Duodenal mucosa (tissue), 2 donors: ENCODE measurements at regions not wholly inside any gene's neighbourhood (a gene's known extent, or its start where the extent isn't known, plus 50 kb on each side); places are given as distances from the start of the nearest gene placed in this dataset.

Experiments used
- H3K27ac ChIP-seq: one replicate; pipeline ENCODE4 v1.7.0; 2013; ENCODE audit warnings: low read depth, low read length
- H3K27me3 ChIP-seq, 2 donors: one replicate each; pipeline ENCODE4 v1.7.0; 2013; ENCODE audit warnings: low read length in 2 of 2, control low read depth in 1 of 2; ENCODE audit not compliant: insufficient read depth in 2 of 2, control insufficient read depth in 1 of 2
- H3K36me3 ChIP-seq, 2 donors: one replicate each; pipeline ENCODE4 v1.7.0; 2013; ENCODE audit warnings: low read length in 2 of 2, control low read depth in 1 of 2; ENCODE audit not compliant: insufficient read depth in 2 of 2, control insufficient read depth in 1 of 2
- H3K4me1 ChIP-seq, 2 donors: one replicate each; pipeline ENCODE4 v1.7.0; 2013; ENCODE audit warnings: low read length in 2 of 2, control low read depth in 1 of 2; ENCODE audit not compliant: insufficient read depth in 2 of 2, control insufficient read depth in 1 of 2
- H3K4me3 ChIP-seq, 2 donors: one replicate each; pipeline ENCODE4 v1.7.0; 2013; ENCODE audit warnings: low read length in 2 of 2, low read depth in 1 of 2
- H3K9ac ChIP-seq, 2 donors: one replicate each; pipeline ENCODE4 v1.7.0; 2013; ENCODE audit warnings: low read length in 2 of 2, low read depth in 1 of 2
- H3K9me3 ChIP-seq, 2 donors: one replicate each; pipeline ENCODE4 v1.7.0; 2013; ENCODE audit warnings: low read length in 2 of 2, control low read depth in 1 of 2; ENCODE audit not compliant: control insufficient read depth in 1 of 2

DNA sequence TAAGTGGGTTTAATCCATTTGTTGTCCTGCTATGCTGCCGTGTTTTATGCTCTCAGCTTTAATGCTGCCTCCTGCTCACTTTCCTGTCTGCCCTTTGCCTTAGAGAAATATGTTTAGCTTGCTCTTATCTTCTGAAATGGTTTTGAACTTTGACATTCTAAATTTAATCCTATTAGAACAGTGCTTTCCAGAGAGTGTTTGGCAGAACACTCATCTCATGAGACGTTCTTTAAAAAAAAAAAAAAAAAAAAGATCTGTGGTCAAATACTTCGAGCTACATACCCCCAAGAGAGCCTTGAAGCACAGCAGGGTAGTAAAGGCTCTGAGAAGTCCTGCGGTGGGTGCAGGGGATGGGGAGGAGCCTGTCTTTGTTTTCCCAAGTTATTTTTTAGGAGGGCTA lies 161.3 kb downstream of the SPP2 start:
- Histone ChIP-seq H3K4me1 (peaks cover 7 to 10% of the 10 kb centered on the region in 2 donors), H3K9ac (no peak overlapping the region), H3K27me3 (no peaks in the 10 kb centered on the region), H3K36me3 (no peaks in the 10 kb centered on the region), H3K27ac (no peak overlapping the region), H3K4me3 (no peak overlapping the region), H3K9me3 (peaks cover 1 to 4% of the 10 kb centered on the region in 2 donors)

DNA sequence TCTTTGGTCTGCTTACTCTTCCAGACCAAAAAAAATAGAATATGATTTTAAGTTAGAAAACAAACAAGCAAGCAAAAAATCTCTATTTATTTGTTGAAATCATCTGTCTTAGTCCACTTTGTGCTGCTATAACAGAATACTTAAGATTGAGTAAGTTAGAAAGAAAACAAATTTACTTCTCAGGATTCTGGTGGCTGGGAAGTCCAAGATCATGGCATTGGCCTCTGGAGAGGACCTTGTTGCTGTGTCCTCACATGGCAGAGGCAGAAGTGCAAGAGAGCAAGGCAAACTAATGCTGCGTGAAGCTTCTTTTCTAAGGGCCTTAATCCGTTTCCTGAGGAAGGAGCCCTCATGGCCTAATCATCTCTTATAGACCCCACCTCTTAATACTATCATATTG lies 156.2 kb downstream of the SPP2 start:
- H3K9ac ChIP-seq = no peak overlapping the region
- H3K4me3 ChIP-seq = no peak overlapping the region
- peaks cover 0 to 3% of the 10 kb centered on the region in 2 donors for H3K4me1 ChIP-seq
- no peaks in the 10 kb centered on the region for H3K27me3 ChIP-seq
- peaks cover 3 to 8% of the 10 kb centered on the region in 2 donors for H3K9me3 ChIP-seq
- no peaks in the 10 kb centered on the region for H3K36me3 ChIP-seq
- no peak overlapping the region for H3K27ac ChIP-seq

DNA sequence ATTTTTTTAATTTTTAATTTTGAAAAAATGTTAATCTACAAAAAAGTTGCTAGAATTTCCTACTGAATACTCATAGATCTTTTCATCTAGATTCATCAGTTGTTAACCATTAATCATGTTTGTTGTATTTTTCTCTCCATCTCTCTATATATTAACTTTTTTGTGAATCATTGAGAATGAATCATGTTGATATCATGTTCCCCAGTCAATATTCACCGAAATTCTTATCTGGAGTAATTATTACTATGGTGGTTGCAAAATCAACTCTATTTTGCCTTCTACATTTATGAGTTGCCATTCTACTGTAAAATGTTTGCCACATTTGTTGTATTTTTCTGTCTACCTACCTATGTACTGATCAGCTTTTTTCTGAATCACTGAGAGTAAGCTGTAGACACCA lies 154.0 kb downstream of the SPP2 start:
- Histone ChIP-seq H3K4me1 (no peaks in the 10 kb centered on the region), H3K27ac (no peak overlapping the region), H3K9me3 (peaks cover 3 to 8% of the 10 kb centered on the region in 2 donors), H3K27me3 (no peaks in the 10 kb centered on the region), H3K4me3 (no peak overlapping the region), H3K36me3 (no peaks in the 10 kb centered on the region), H3K9ac (no peak overlapping the region)

DNA sequence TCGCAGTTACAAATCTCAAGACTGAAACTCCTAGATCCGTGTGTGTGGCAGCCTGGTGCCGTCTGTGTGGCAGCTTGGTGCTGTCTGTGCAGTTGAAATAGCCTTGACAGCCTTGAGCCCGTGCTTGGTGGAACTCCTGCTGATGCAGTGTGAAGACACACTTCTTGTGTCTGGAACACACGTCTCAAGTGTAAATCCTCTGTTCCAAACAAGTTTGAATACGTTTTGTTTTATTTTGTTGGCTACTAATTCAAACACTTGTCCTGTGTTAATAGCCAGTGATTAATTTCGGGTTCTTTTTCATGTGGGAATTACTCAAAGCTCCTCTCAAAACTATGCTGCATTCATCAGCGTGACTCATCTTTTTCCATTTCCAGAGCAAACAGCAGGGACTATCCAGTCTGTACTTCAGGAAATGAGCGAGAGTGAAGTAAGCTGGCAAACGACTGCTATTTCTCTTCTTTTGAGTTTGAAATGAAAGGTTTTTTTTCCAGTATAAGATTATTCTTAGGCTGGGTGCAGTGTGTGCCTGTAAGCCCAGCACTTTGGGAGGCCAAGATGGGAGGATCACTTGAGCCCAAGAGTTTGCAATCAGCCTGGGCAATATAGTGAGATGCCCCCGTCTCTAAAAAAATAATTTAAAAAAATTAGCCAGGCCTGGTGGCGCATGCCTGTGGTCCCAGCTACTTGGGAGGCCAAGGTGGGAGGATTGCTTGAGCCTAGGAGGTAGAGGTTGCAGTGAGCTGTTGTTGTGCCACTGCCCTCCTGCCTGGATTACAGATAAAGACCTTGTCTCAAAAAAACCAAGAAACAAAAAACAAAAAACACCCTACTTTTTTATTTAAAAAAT lies 152.9 kb downstream of the SPP2 start:
- no peaks in the 10 kb centered on the region for H3K36me3 ChIP-seq
- H3K4me3 ChIP-seq = no peak overlapping the region
- H3K9me3 ChIP-seq = peaks cover 3 to 8% of the 10 kb centered on the region in 2 donors
- H3K9ac ChIP-seq = no peak overlapping the region
- H3K27ac ChIP-seq = no peak overlapping the region
- H3K27me3 ChIP-seq = peaks cover 0 to 5% of the 10 kb centered on the region in 2 donors
- no peaks in the 10 kb centered on the region for H3K4me1 ChIP-seq

DNA sequence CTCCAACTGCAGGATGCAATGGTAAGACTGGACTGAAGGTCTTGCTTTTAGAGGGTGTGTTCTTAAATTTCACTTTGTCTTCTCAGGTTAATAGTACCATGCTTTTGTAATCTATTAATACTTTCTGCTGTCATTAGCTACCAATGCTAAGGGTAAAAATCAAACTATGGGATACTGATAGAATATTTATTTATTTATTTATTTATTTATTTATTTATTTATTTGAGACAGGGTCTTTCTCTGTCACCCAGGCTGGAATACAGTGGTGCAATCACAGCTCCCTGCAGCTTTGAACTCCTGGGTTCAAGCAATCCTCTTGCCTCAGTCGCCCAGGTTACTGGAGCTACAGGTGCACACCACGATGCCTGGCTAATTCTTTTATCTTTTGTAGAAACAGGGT lies 152.1 kb downstream of the SPP2 start:
- Histone ChIP-seq H3K27me3 (peaks cover 0 to 5% of the 10 kb centered on the region in 2 donors), H3K9me3 (peaks cover 3 to 8% of the 10 kb centered on the region in 2 donors), H3K4me3 (no peak overlapping the region), H3K4me1 (no peaks in the 10 kb centered on the region), H3K36me3 (no peaks in the 10 kb centered on the region), H3K9ac (no peak overlapping the region), H3K27ac (no peak overlapping the region)

DNA sequence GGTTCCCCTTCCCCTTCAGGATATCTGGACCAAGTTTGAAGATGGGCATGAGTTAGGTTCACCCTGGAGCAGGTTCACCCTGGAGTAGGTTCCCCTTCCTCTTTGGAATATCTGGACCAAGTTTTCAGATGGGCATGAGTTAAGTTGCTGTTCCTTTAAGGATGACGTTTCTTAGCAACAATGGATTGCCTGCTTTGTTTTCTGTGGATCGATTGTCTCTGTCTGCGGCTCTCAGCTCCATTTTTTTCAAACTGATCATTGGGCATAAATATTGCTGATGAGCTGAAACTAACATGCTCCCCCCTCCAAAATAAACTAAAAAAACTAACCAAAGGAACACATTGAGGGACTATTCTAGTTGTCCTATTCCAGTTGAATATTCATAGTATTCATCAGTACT lies 149.5 kb downstream of the SPP2 start:
- Histone ChIP-seq H3K27me3 (peaks cover 0 to 5% of the 10 kb centered on the region in 2 donors), H3K27ac (no peak overlapping the region), H3K4me1 (no peaks in the 10 kb centered on the region), H3K9me3 (no peaks in the 10 kb centered on the region), H3K9ac (no peak overlapping the region), H3K36me3 (no peaks in the 10 kb centered on the region), H3K4me3 (no peak overlapping the region)

DNA sequence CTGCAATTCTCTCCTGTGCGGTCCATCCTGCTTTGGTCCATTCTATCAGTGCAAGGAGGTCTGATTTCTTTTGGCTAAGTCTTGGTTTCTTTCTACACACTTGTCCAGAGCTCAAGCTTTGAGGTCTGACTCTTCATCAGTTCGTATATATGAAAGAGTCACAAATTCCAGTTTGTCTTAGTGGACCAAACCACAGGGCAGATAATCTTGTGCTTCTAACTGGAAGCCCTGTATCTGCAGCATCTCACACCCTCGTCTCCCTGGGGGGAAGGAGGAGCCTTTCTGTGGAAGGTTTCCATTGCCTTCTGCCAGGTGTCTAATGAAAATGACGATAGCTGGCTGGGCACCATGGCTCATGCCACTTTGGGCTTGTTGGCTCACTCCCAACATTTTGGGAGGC lies 148.5 kb downstream of the SPP2 start:
- Histone ChIP-seq H3K36me3 (no peaks in the 10 kb centered on the region), H3K9me3 (no peaks in the 10 kb centered on the region), H3K27me3 (peaks cover 0 to 5% of the 10 kb centered on the region in 2 donors), H3K4me1 (no peaks in the 10 kb centered on the region), H3K4me3 (no peak overlapping the region), H3K9ac (no peak overlapping the region), H3K27ac (no peak overlapping the region)

DNA sequence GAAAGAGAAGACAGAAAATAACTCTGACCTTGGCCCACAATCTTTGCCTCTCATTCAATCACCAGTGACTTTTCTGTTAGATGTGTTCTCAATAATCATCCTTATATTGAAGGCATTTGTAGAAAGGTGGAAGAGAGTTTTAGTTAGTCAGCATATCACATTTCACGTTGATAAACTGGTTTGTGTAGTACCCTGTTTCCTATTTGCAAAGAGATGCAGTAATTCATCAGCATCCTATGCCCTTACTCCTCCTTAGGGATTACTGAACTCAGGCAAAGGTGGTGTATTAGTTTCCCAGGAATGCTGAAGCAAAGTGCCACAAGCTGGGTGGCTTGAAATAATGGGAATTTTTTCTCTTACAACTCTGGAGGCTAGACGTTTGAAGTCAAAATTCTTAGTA lies 145.0 kb downstream of the SPP2 start:
- Histone ChIP-seq H3K27ac (no peak overlapping the region), H3K4me1 (no peaks in the 10 kb centered on the region), H3K27me3 (peaks cover under 1 to 5% of the 10 kb centered on the region in 2 donors), H3K9ac (no peak overlapping the region), H3K36me3 (no peaks in the 10 kb centered on the region), H3K9me3 (no peaks in the 10 kb centered on the region), H3K4me3 (no peak overlapping the region)

DNA sequence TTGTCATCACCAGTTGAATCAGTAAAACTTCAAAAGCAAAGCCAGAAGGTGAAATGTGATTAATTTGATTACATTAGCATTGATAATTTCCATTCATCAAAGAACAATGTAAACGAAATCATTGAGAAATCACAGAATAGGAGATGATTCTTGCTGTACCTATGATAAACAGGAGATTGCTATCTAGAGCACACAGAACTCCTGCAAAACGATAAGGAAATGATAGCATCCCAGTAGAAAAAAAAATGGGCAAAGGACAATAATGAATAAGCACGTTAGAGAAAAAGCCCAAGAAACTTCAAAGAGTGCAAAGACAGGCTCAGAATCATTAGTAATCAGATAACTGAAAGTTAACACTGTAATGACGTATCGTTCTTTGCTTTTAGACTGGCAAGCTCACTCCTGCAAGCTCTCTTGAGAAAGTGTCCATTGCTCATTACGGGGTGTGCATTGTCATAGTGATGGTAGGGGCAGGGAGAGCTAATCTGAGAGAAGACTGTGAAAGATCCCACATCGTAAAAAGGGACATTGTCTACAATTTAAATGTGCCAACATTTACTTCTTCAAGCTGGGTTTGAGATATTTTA lies 143.6 kb downstream of the SPP2 start:
- H3K4me1 ChIP-seq = no peaks in the 10 kb centered on the region
- H3K9me3 ChIP-seq = no peaks in the 10 kb centered on the region
- H3K36me3 ChIP-seq = no peaks in the 10 kb centered on the region
- no peak overlapping the region for H3K9ac ChIP-seq
- H3K27me3 ChIP-seq = peaks cover 4 to 7% of the 10 kb centered on the region in 2 donors
- H3K4me3 ChIP-seq = no peak overlapping the region
- H3K27ac ChIP-seq = no peak overlapping the region

DNA sequence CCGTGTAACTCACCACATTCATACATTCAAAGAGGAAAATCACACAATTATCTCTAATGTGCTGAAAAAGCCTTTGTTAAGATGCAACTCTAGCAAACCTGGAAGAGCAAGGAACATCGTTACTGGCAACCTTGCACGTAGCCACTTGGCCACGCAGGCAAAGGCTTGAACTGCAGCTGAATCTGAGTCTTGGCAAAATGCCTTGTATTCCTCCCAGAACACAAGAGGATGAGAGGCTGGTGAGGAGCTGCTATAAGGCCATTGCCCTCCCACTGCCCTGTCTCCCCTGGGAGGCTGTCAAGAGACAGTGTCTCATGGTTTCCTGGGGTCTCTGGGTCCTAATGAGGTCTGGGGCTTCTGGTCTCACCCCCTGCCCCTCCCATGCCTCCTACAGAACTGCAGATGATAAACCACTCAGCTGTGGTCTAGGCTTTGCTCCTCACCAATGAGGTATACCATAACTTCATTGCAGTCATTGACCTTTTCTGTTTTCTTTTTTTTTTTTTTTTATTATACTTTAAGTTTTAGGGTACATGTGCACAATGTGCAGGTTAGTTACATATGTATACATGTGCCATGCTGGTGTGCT lies 141.4 kb downstream of the SPP2 start:
- Histone ChIP-seq H3K9ac (no peak overlapping the region), H3K27me3 (peaks cover 0 to 7% of the 10 kb centered on the region in 2 donors), H3K27ac (no peak overlapping the region), H3K4me3 (no peak overlapping the region), H3K36me3 (no peaks in the 10 kb centered on the region), H3K4me1 (no peaks in the 10 kb centered on the region), H3K9me3 (no peaks in the 10 kb centered on the region)
